Testis (tissue), 2 donors: ENCODE measurements at regions not wholly inside any gene's neighbourhood (a gene's known extent, or its start where the extent isn't known, plus 50 kb on each side); places are given as distances from the start of the nearest gene placed in this dataset.

ENCODE experiments used
- POLR2A ChIP-seq: fragments of 450-650 bp; IDR thresholded peaks from one replicate; pipeline ENCODE4 v1.6.1; 2017; ENCODE audit warnings: antibody characterized with exemption, mild to moderate bottlenecking, moderate library complexity
- TF ChIP-seq, protein P1 (sequence below), 3 experiments: fragments of 450-650 bp in 2 of 3; fragments of 200-600 bp in 1 of 3; sonication (generic) in 1 of 3; IDR thresholded peaks; one replicate each; pipeline ENCODE4 v1.5.1; 2016 to 2019; ENCODE audit warnings: antibody characterized with exemption in 3 of 3, mild to moderate bottlenecking in 2 of 3, moderate library complexity in 1 of 3

DNA sequence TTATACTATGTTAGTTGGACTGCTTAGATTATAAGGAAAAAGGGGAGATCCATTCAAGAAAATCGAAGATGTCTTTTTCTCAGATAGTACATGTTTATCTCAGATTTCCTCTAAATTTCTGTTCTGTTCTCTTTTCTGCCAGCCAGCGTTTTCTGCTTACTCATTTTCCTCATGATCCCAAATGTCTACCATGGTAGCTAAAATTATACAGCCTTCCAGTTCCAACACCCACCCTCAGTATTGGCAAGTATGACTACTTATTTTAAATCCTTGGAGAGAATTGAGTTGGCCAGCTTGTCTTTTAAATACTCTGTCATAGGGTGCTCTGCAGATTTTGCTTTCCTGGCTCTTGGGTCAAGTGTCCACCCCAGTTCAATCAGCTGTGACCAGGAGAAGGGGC is 95.7 kb upstream of the PLXNA2 start:
- TF ChIP-seq, protein P1, sequence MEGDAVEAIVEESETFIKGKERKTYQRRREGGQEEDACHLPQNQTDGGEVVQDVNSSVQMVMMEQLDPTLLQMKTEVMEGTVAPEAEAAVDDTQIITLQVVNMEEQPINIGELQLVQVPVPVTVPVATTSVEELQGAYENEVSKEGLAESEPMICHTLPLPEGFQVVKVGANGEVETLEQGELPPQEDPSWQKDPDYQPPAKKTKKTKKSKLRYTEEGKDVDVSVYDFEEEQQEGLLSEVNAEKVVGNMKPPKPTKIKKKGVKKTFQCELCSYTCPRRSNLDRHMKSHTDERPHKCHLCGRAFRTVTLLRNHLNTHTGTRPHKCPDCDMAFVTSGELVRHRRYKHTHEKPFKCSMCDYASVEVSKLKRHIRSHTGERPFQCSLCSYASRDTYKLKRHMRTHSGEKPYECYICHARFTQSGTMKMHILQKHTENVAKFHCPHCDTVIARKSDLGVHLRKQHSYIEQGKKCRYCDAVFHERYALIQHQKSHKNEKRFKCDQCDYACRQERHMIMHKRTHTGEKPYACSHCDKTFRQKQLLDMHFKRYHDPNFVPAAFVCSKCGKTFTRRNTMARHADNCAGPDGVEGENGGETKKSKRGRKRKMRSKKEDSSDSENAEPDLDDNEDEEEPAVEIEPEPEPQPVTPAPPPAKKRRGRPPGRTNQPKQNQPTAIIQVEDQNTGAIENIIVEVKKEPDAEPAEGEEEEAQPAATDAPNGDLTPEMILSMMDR (IDR thresholded peaks at IDR 0.05): no peak
- no peak for TF ChIP-seq POLR2A
